GM19324 (cell line): ENCODE measurements at regions not wholly inside any gene's neighbourhood (a gene's known extent, or its start where the extent isn't known, plus 50 kb on each side); places are given as distances from the start of the nearest gene placed in this dataset.
"Not testable (repeated sequence)": the region's sequence is repeated elsewhere in the genome, so short reads cannot be mapped to it uniquely, and the experiment has no call there.

Source experiments
- ATAC-seq: cut with Tn5 transposase; IDR thresholded peaks from one replicate; pipeline ENCODE4 v1.9.1; 2021; ENCODE audit warnings: mild to moderate bottlenecking, moderate library complexity; ENCODE audit not compliant: unreplicated experiment, low FRiP score

- no peak for ATAC-seq
Observed at GRCh38 chr9:22649384-22649783, 202.8 kb downstream of the DMRTA1 start.

- no peak for ATAC-seq
Observed at GRCh38 chr9:22650145-22650544, 203.5 kb downstream of the DMRTA1 start.

- ATAC-seq: no peak
Observed at GRCh38 chr9:22650946-22651345, 204.3 kb downstream of the DMRTA1 start.

GRCh38 chr9:22654833-22655232, 208.2 kb downstream of the DMRTA1 start:
- no peak for ATAC-seq

- no peak for ATAC-seq
Observed at GRCh38 chr9:22657713-22658112, 211.1 kb downstream of the DMRTA1 start.

GRCh38 chr9:22658484-22658883, 211.9 kb downstream of the DMRTA1 start:
- ATAC-seq: not testable (repeated sequence)

- ATAC-seq: no peak
Observed at GRCh38 chr9:22682536-22682935, 235.9 kb downstream of the DMRTA1 start.

GRCh38 chr9:22682961-22683699, 236.5 kb downstream of the DMRTA1 start:
- ATAC-seq: no peak

- ATAC-seq: no peak
Observed at GRCh38 chr9:22683700-22684075, 237.1 kb downstream of the DMRTA1 start.

GRCh38 chr9:22693156-22693555, 246.5 kb downstream of the DMRTA1 start:
- no peak for ATAC-seq

GRCh38 chr9:22700171-22700570, 253.5 kb downstream of the DMRTA1 start:
- no peak for ATAC-seq

- ATAC-seq: no peak
Observed at GRCh38 chr9:22718653-22719052, 272.0 kb downstream of the DMRTA1 start.

- no peak for ATAC-seq
Observed at GRCh38 chr9:22722492-22722891, 275.9 kb downstream of the DMRTA1 start.

GRCh38 chr9:22731786-22732185, 285.2 kb downstream of the DMRTA1 start:
- no peak for ATAC-seq

- ATAC-seq: no peak
Observed at GRCh38 chr9:22739712-22740111, 293.1 kb downstream of the DMRTA1 start.

GRCh38 chr9:22740781-22741180, 294.2 kb downstream of the DMRTA1 start:
- ATAC-seq: no peak

- no peak for ATAC-seq
Observed at GRCh38 chr9:22742401-22742800, 295.8 kb downstream of the DMRTA1 start.

GRCh38 chr9:22773501-22774220, 327.0 kb downstream of the DMRTA1 start:
- no peak for ATAC-seq

GRCh38 chr9:22790329-22790728, 343.7 kb downstream of the DMRTA1 start:
- no peak for ATAC-seq

- ATAC-seq: no peak
Observed at GRCh38 chr9:22808876-22809275, 362.3 kb downstream of the DMRTA1 start.

GRCh38 chr9:22809371-22809770, 362.7 kb downstream of the DMRTA1 start:
- no peak for ATAC-seq

- ATAC-seq: no peak
Observed at GRCh38 chr9:22813529-22813928, 366.9 kb downstream of the DMRTA1 start.
